SK-N-MC (cell line): ENCODE measurements at regions not wholly inside any gene's neighbourhood (a gene's known extent, or its start where the extent isn't known, plus 50 kb on each side); places are given as distances from the start of the nearest gene placed in this dataset.

Experiments
- DNase-seq: peaks from one replicate; pipeline ENCODE4 v3.0.0-alpha.2; 2011; ENCODE audit warnings: low read depth, low spot score
- H3K27ac ChIP-seq: fragments of 200-600 bp; sonication (generic); 2 replicates; pipeline ENCODE4 v1.5.1; 2016; ENCODE audit warnings: mixed run types
- H3K36me3 ChIP-seq: fragments of 200-600 bp; sonication (generic); 2 replicates; pipeline ENCODE4 v1.6.1; 2017; ENCODE audit warnings: antibody characterized with exemption, low read length, mixed read lengths; ENCODE audit not compliant: insufficient read depth
- H3K4me3 ChIP-seq: fragments of 200-600 bp; sonication (generic); 2 replicates; pipeline ENCODE4 v1.5.1; 2016
- H3K9ac ChIP-seq: fragments of 200-600 bp; sonication (generic); 2 replicates; pipeline ENCODE4 v1.8.0; 2017; ENCODE audit warnings: mixed run types, mixed read lengths; ENCODE audit not compliant: insufficient read length
- H3K9me3 ChIP-seq: fragments of 200-600 bp; sonication (generic); 2 replicates; pipeline ENCODE4 v1.6.1; 2017; ENCODE audit warnings: low read depth, mild to moderate bottlenecking, antibody characterized with exemption, low read length, moderate library complexity, mixed read lengths
- EZH2 ChIP-seq: fragments of 200-600 bp; sonication (generic); IDR thresholded peaks from one replicate; pipeline ENCODE4 v1.6.1; 2017; ENCODE audit warnings: antibody characterized with exemption
- FOXP2 ChIP-seq: optimal IDR thresholded peaks from 2 replicates; pipeline ENCODE3; 2011; ENCODE audit warnings: mild to moderate bottlenecking, moderate library complexity; ENCODE audit not compliant: insufficient read depth; ENCODE audit errors: extremely low read length, control extremely low read depth
- POLR2AphosphoS5 ChIP-seq: IDR thresholded peaks from 2 replicates; pipeline ENCODE4 v1.6.1; 2012; ENCODE audit warnings: mild to moderate bottlenecking, low read depth, low read length, borderline replicate concordance

DNA sequence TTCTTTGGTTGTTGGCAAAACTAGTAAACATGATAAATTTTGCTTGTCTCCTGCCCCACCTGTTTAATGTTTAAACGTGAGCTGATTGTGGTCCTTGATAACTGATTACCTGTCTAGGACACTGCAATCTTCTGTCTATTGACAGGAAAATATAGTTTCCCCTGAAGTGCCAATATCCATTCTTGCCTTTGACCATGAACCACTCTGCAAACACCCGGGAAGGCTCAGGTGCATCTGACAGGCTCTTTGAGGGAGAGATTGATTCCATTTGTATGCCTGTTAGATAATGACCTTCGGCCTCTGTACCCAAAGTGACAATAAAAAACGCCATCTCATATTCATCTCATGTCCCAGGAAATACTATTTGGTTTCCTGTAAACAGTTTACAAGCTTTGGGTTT is 453.0 kb downstream of the CENPC start:
- no peaks in the 10 kb centered on the region for H3K36me3 ChIP-seq
- no peak overlapping the region for H3K4me3 ChIP-seq
- DNase-seq, result no peak
- no peak for TF ChIP-seq EZH2
- no peak for TF ChIP-seq POLR2AphosphoS5
- TF ChIP-seq FOXP2, result no peak
- H3K27ac ChIP-seq, result no peak overlapping the region
- no peak overlapping the region for H3K9ac ChIP-seq
- H3K9me3 ChIP-seq, result no peaks in the 10 kb centered on the region

DNA sequence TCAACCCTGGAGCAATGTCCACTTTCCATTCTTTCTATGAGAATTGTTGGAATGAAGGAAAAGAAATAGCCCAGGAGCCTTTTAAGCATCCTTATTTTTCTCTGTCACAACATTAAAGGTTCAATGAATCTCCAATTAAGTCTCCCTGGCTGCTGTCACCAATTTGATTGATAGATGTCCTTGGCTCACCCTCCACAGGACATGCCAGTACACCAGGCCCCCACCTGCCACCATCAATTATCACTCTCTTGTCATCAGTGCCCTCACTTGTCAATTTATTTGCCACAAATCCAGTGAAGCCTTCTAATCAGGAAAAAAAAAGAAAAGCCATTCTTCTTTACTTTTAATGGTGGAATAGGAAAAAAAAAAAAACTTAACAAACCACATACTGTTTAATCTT is 453.6 kb downstream of the CENPC start:
- Histone ChIP-seq H3K9me3 (no peaks in the 10 kb centered on the region), H3K9ac (no peak overlapping the region), H3K36me3 (no peaks in the 10 kb centered on the region), H3K4me3 (no peak overlapping the region), H3K27ac (no peak overlapping the region)
- DNase-seq, result no peak
- TF ChIP-seq EZH2, result no peak
- TF ChIP-seq POLR2AphosphoS5, result no peak
- no peak for TF ChIP-seq FOXP2

DNA sequence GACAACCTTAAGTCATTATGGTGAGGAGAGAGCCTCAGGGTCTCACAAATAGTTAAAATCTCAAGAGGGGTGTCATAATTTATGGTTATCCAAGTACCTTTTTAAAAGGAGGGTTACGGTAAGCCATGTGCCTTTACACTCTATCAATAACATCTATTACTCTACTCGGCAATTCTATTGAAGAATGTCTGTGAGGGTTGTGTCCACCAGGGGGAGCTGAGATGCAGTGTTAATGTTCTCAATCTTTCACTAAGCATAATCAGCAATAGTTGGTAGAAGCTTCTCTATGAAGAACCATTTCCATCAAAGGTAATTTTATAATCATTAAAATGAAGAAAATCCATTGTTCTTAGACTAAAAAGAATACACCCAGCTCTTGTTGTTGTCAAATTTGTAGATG is 457.4 kb downstream of the CENPC start:
- TF ChIP-seq FOXP2 (no peak), POLR2AphosphoS5 (no peak), EZH2 (no peak)
- no peak for DNase-seq

DNA sequence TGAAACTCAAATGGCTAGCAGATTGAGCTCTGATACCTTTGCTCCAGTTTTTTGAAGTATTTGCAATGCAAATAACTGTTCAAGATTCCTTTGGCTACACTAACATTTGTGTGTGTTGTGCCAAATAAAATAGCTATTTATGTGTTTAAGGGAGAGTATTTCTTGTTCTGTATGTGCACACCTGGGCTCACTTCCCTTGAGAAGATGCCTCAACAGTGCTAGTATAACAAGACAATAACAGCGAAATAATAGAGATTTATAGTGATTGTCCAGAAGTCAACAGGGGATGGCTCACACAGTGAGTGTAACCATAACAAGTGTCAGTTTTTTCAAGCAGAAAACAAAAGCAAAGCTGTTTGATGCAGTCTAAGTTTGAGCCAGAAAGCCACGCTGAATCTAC is 460.5 kb downstream of the CENPC start:
- no peaks in the 10 kb centered on the region for H3K36me3 ChIP-seq
- no peak overlapping the region for H3K9ac ChIP-seq
- no peak for TF ChIP-seq POLR2AphosphoS5
- no peak for TF ChIP-seq FOXP2
- TF ChIP-seq EZH2, result no peak
- H3K27ac ChIP-seq, result no peak overlapping the region
- H3K9me3 ChIP-seq, result no peaks in the 10 kb centered on the region; the same call in 1 of the 2 replicates
- no peak for DNase-seq
- H3K4me3 ChIP-seq, result no peak overlapping the region

More for the DNA sequence above, 457.4 kb downstream of the CENPC start:
- Histone ChIP-seq H3K27ac (no peak overlapping the region), H3K9ac (no peak overlapping the region), H3K4me3 (no peak overlapping the region), H3K9me3 (no peaks in the 10 kb centered on the region), H3K36me3 (no peaks in the 10 kb centered on the region)

DNA sequence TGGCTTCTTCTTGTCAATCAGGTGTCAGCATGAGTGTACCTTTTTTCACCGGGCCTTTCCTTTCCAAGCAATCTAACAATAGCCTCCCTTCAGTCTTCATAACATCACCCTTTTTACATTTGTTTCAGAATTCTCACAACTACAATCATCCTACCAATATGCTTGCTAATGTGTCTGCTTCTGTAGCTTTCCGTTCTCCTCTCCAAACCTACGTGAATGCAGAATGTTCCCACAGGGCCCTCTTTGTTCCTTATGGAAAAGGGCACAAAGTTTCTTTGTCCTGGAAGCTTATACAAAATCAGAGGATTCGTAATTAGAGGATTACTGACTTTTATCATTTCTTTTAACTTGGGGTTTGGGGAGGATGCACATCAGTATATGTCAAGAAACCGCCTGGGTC is 461.8 kb downstream of the CENPC start:
- Histone ChIP-seq H3K27ac (no peak overlapping the region), H3K36me3 (no peaks in the 10 kb centered on the region), H3K4me3 (no peak overlapping the region), H3K9ac (no peak overlapping the region), H3K9me3 (no peaks in the 10 kb centered on the region; the same call in 1 of the 2 replicates)
- TF ChIP-seq POLR2AphosphoS5 (no peak), FOXP2 (no peak), EZH2 (no peak)
- DNase-seq, result no peak

DNA sequence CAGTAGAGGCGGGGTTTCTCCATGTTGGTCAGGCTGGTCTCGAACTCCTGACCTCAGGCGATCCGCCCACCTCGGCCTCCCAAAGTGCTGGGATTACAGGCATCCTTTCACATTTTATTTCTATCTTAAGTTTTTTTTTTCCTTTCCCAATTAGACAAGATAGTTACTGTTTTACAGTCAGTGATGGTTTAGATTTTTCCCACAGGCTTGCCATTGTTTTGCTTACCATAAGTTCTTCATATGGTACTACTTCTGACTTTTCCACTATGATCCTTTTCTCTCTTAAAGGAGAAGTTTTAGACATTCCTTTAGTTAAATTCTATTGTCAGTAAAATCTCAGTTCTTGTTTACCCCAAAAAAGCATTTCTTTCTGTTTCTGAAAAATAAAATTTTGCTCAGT is 462.6 kb downstream of the CENPC start:
- TF ChIP-seq EZH2 (no peak), POLR2AphosphoS5 (no peak), FOXP2 (no peak)
- Histone ChIP-seq H3K9me3 (no peaks in the 10 kb centered on the region; the same call in 1 of the 2 replicates), H3K4me3 (no peak overlapping the region), H3K27ac (no peak overlapping the region), H3K36me3 (no peaks in the 10 kb centered on the region), H3K9ac (no peak overlapping the region)
- DNase-seq, result no peak

DNA sequence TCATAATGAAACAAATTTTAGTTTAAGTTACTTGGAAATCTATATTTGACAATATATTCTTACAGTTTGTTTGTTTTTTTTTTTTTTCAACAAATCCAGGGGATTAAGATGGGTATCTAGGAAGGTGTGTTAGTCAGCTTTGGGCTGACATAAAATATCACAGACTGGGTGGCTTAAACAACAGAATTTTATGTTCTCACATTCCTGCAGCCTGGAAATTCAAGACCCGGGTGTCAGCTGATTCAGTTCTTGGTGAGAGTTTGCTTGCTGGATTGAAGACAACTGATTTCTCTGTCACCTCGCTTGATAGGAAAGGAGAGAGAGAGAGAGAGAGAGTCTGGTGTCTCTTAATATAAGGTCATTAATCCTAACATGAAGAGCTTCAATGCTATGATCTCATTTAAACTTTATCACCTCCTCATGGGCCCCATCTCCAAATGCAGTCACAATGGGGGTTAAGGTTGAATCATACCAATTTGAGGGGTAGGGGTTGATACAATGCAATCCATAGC is 465.2 kb downstream of the CENPC start:
- no peaks in the 10 kb centered on the region; the same call in 1 of the 2 replicates for H3K9me3 ChIP-seq
- DNase-seq, result no peak
- H3K9ac ChIP-seq, result no peak overlapping the region
- H3K4me3 ChIP-seq, result no peak overlapping the region
- TF ChIP-seq FOXP2 (no peak), EZH2 (no peak), POLR2AphosphoS5 (no peak)
- no peak overlapping the region for H3K27ac ChIP-seq
- no peaks in the 10 kb centered on the region for H3K36me3 ChIP-seq

DNA sequence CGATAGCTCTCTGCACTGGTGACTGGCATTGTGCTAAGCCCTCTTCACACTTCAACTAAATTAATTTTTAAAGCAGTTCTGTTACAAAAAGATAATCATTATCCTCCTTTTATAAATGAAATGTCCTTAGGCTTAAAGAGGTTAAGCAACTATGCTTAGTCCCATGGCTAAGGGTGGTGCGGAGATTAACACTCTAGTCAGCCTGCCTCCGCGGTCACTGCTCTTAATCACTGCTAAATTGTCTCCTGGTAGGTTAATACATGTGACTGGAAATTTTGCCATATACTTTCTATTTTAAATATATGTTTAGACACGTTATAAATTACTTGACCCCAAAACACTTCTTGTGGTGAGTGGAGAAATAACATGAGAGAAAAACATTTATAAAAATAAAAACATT is 473.7 kb downstream of the CENPC start:
- Histone ChIP-seq H3K36me3 (no peaks in the 10 kb centered on the region), H3K4me3 (no peak overlapping the region), H3K27ac (no peak overlapping the region; the same call in 1 of the 2 replicates), H3K9ac (no peak overlapping the region), H3K9me3 (no peaks in the 10 kb centered on the region)
- TF ChIP-seq FOXP2, result no peak
- no peak for DNase-seq

DNA sequence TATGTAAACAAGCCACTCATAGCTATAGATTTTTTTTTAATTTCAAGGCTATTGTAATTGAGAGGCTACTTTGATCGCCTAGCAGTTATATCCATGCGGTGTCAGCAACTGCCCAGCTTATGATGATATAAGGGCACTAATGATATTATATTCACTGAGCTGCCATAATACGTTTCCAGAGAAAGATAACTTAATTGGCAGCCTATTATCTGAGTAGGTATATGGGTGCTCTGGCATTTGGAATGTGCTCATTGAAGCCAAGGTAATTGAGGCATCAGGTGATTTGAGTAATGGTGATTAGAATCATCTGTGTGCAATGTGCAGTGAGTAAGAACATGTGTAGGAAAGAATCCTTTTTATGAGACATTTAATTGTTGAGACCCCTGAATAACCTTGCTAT is 490.0 kb downstream of the CENPC start:
- no peak overlapping the region for H3K9ac ChIP-seq
- no peaks in the 10 kb centered on the region for H3K9me3 ChIP-seq
- TF ChIP-seq EZH2 (no peak), POLR2AphosphoS5 (no peak), FOXP2 (no peak)
- no peaks in the 10 kb centered on the region for H3K36me3 ChIP-seq
- no peak overlapping the region for H3K4me3 ChIP-seq
- no peak overlapping the region for H3K27ac ChIP-seq
- no peak for DNase-seq
